ENCODE measurements at regions not wholly inside any gene's neighbourhood (a gene's known extent, or its start where the extent isn't known, plus 50 kb on each side); places are given as distances from the start of the nearest gene placed in this dataset.

GRCh38 chr2:47999512-47999911 lies 93.2 kb upstream of the FBXO11 start:
- no peak for DNase-seq (ENCODE audit: low spot score)

DNA sequence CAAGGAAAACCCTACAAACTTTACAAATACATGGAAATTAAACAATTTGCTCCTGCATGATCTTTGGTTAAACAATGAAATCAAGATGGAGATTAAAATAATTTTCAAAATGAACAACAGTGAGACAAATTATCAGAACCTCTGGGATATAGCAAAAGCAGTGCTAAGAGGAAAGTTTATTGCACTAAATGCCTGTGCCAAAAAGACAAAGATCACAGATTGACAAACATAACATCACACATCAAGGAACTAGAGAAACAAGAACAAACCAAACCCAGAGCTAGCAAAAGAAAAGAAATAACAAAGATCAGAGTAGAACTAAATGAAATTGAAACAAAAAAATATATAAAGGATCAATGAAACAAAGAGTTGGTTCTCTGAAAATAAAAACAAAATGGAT lies 95.2 kb upstream of the FBXO11 start:
- no peak for DNase-seq (ENCODE audit: low spot score)
- Histone ChIP-seq H3K4me3 (no peak overlapping the region), H3K27ac (no peak overlapping the region)
- TF ChIP-seq, protein P1, sequence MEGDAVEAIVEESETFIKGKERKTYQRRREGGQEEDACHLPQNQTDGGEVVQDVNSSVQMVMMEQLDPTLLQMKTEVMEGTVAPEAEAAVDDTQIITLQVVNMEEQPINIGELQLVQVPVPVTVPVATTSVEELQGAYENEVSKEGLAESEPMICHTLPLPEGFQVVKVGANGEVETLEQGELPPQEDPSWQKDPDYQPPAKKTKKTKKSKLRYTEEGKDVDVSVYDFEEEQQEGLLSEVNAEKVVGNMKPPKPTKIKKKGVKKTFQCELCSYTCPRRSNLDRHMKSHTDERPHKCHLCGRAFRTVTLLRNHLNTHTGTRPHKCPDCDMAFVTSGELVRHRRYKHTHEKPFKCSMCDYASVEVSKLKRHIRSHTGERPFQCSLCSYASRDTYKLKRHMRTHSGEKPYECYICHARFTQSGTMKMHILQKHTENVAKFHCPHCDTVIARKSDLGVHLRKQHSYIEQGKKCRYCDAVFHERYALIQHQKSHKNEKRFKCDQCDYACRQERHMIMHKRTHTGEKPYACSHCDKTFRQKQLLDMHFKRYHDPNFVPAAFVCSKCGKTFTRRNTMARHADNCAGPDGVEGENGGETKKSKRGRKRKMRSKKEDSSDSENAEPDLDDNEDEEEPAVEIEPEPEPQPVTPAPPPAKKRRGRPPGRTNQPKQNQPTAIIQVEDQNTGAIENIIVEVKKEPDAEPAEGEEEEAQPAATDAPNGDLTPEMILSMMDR (IDR thresholded peaks at IDR 0.05) = no peak

More at GRCh38 chr2:47999512-47999911, 93.2 kb upstream of the FBXO11 start:
- no peak overlapping the region for H3K4me3 ChIP-seq
- no peak overlapping the region for H3K27ac ChIP-seq
- TF ChIP-seq, protein P1 (IDR thresholded peaks at IDR 0.05) = no peak

DNA sequence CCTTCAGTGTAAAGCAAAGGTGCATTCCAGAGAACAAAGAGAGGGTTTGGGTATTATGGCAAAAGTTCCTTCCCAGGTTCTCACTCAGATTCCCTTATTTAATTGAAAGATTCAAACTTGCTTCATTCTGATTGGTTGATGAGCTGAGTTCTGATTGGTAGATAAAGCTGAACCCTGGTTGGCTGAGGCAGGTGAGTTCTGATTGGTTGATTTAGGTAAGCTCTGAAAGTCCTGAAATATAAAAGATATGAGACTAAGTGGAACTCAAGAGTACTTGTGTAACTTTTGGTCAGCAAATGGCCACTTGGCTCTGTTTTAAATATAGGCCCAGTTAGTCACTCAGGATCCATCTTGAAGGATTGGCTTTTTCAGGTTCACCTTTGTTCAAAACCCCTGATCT lies 99.8 kb upstream of the FBXO11 start:
- TF ChIP-seq, protein P1 (IDR thresholded peaks at IDR 0.05) = no peak
- Histone ChIP-seq H3K4me3 (no peak overlapping the region), H3K27ac (no peak overlapping the region)
- DNase-seq (ENCODE audit: low spot score) = no peak

DNA sequence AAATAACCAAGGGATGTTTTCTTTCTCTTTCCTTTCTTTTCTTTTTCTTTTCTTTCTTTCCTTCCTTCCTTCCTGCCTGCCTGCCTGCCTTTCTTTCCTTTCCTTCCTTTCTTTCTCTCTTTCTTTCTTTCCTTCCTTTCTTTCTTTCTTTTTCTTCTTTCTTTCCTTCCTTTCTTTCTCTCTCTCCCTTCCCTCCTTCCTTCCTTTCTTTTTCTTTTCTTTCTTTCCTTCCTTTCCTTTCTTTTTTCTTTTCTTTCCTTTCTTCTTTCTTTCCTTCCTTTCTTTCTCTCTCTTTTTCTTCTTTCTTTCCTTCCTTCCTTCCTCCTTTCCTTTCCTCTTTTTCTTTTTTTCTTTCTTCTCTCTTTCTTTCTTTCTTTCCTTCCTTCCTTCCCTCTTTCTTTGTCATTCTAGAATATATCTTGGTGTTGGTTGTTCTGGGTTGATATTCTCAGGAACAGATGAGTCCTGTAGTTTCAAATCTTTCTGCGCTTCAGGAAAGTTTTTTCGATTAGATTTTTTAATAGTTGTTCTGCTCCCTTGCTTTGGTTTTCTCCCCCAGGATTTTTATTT lies 101.5 kb upstream of the FBXO11 start:
- Histone ChIP-seq H3K4me3 (no peak overlapping the region), H3K27ac (no peak overlapping the region)
- no peak for DNase-seq (ENCODE audit: low spot score)
- TF ChIP-seq, protein P1 (IDR thresholded peaks at IDR 0.05) = no peak

DNA sequence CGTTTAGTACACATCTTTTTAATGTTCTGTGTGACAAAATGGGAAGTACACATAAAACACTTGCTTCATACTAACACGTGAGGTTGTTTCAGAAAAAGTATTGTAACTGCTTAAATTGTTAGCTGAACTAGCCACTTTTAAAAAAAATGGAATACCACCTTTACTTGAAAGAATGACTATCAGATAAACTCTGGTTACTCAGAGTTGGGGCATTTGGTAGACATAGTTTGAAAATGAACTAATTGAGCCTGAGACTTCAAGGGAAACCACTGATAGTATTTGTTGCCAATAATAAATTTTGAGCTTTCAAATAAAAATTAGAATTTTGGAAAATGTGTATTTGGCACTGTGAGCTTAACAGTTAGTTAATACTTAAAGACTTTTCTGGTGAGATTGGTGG lies 103.0 kb upstream of the FBXO11 start:
- Histone ChIP-seq H3K4me3 (no peak overlapping the region), H3K27ac (no peak overlapping the region)
- DNase-seq (ENCODE audit: low spot score) = no peak
- TF ChIP-seq, protein P1 (IDR thresholded peaks at IDR 0.05) = no peak

- Histone ChIP-seq H3K4me3 (no peak overlapping the region), H3K27ac (no peak overlapping the region)
- DNase-seq (ENCODE audit: low spot score) = no peak
- TF ChIP-seq, protein P1 (IDR thresholded peaks at IDR 0.05) = no peak
Observed at GRCh38 chr2:48015421-48015820, 109.1 kb upstream of the FBXO11 start.

DNA sequence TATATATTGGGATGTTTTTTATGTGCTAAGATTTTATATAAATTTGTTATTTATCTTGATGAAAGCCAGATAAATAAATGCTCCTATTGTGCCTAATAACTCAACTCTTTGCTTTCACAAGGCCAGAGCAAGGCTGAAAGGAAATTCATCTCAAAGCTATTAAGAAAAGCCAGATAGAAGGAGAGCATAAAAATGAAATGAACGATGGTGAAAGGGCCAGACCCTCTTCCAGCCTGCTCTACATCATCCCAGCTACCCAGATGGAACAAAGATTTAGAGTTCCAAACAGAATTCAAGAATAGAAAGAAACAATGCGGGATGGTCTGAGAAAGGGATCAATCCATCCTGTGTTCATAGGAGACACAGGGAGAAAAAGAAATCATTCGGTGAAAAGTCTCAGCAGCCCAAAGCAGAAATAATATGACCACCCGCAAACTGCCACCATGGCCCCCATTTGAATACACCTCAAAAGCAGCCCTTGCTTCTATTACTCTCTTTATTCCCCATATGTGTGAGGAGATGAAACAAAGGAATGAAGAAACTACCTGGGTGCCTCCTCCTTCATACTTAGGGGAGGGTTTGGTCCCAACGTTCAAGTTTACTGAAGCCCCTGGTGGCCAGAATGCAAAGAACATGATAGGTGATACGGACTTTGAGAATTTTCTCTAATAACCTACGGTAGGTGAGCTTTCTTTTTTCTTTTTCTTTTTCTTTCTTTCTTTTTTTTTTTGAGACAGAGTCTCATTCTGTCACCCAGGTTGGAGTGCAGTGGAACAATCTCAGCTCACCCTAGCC lies 110.1 kb upstream of the FBXO11 start:
- H3K4me3 ChIP-seq = no peak overlapping the region
- no peak overlapping the region for H3K27ac ChIP-seq
- no peak for DNase-seq (ENCODE audit: low spot score)
- TF ChIP-seq, protein P1 (IDR thresholded peaks at IDR 0.05) = no peak

Data from coronary artery (tissue), 2 donors.